Liver (tissue), 8 donors: ENCODE measurements at regions not wholly inside any gene's neighbourhood (a gene's known extent, or its start where the extent isn't known, plus 50 kb on each side); places are given as distances from the start of the nearest gene placed in this dataset.

ENCODE experiments used
- DNase-seq: peaks from one replicate; pipeline ENCODE4 v3.0.0-alpha.2; 2017; ENCODE audit warnings: low spot score
- H3K27ac ChIP-seq, 2 donors: one replicate each; pipeline ENCODE4 v1.7.0; 2013; ENCODE audit warnings: inconsistent platforms in 2 of 2, low read length in 2 of 2, control low read depth in 1 of 2, low read depth in 1 of 2, mild to moderate bottlenecking in 1 of 2
- H3K27me3 ChIP-seq, 4 donors: one replicate each; pipeline versions ENCODE4 v1.6.1 to v1.7.0; 2013; ENCODE audit warnings: low read length in 3 of 4, inconsistent platforms in 1 of 4, mild to moderate bottlenecking in 1 of 4, moderate library complexity in 1 of 4; ENCODE audit not compliant: control insufficient read depth in 4 of 4, insufficient read depth in 4 of 4
- H3K36me3 ChIP-seq, 4 donors: one replicate each; pipeline versions ENCODE4 v1.6.1 to v1.7.0; 2013; ENCODE audit warnings: low read length in 3 of 4, mild to moderate bottlenecking in 3 of 4, low read depth in 1 of 4, moderate library complexity in 1 of 4; ENCODE audit not compliant: control insufficient read depth in 4 of 4, insufficient read depth in 3 of 4
- H3K4me1 ChIP-seq, 4 donors: one replicate each; pipeline versions ENCODE4 v1.6.1 to v1.7.0; 2013; ENCODE audit warnings: low read length in 3 of 4, mild to moderate bottlenecking in 3 of 4, moderate library complexity in 1 of 4; ENCODE audit not compliant: control insufficient read depth in 4 of 4, insufficient read depth in 4 of 4
- H3K4me3 ChIP-seq, 3 donors: one replicate each; pipeline versions ENCODE4 v1.6.1 to v1.7.0; 2013; ENCODE audit warnings: low read length in 3 of 3, control low read depth in 1 of 3, low read depth in 1 of 3, mild to moderate bottlenecking in 1 of 3
- H3K9ac ChIP-seq, 2 donors: one replicate each; pipeline ENCODE4 v1.7.0; 2013; ENCODE audit warnings: low read length in 2 of 2, mild to moderate bottlenecking in 2 of 2, moderate library complexity in 2 of 2, control low read depth in 1 of 2, low read depth in 1 of 2
- H3K9me3 ChIP-seq, 4 donors: one replicate each; pipeline versions ENCODE4 v1.6.1 to v1.7.0; 2013; ENCODE audit warnings: low read length in 3 of 4; ENCODE audit not compliant: control insufficient read depth in 4 of 4
- ATF3 ChIP-seq: IDR thresholded peaks from 2 replicates; pipeline ENCODE4 v1.6.1; 2016; ENCODE audit warnings: antibody characterized with exemption
- CTCF ChIP-seq: fragments of 150-350 bp; IDR thresholded peaks from 2 replicates; pipeline ENCODE4 v1.5.1; 2017; ENCODE audit warnings: improper control_type of control experiment, low read depth, low read length; ENCODE audit not compliant: missing input control
- EGR1 ChIP-seq, 2 donors: IDR thresholded peaks; 2 replicates each; pipeline ENCODE4 v1.6.1; 2016 to 2018; ENCODE audit warnings: antibody characterized with exemption in 2 of 2, low read depth in 2 of 2
- FOXA1 ChIP-seq: IDR thresholded peaks from 2 replicates; pipeline ENCODE4 v1.6.1; 2016; ENCODE audit warnings: antibody characterized with exemption
- FOXA2 ChIP-seq: IDR thresholded peaks from 2 replicates; pipeline ENCODE4 v1.6.1; 2016; ENCODE audit warnings: antibody characterized with exemption
- GABPA ChIP-seq, 2 donors: IDR thresholded peaks in 1 of 2; conservative IDR thresholded peaks in 1 of 2; 2 replicates each; pipeline ENCODE4 v1.6.1; 2016; ENCODE audit warnings: antibody characterized with exemption in 2 of 2, mild to moderate bottlenecking in 1 of 2, moderate library complexity in 1 of 2
- HNF4A ChIP-seq, 2 donors: conservative IDR thresholded peaks; 2 replicates each; pipeline ENCODE4 v1.6.1; 2016; ENCODE audit warnings: antibody characterized with exemption in 2 of 2, mild to moderate bottlenecking in 2 of 2
- HNF4G ChIP-seq: IDR thresholded peaks from 2 replicates; pipeline ENCODE4 v1.6.1; 2016; ENCODE audit warnings: antibody characterized with exemption
- JUND ChIP-seq, 2 donors: IDR thresholded peaks; 2 replicates each; pipeline ENCODE4 v1.6.1; 2016; ENCODE audit warnings: antibody characterized with exemption in 2 of 2
- MAX ChIP-seq: IDR thresholded peaks from 2 replicates; pipeline ENCODE4 v1.6.1; 2016; ENCODE audit warnings: antibody characterized with exemption
- NR2F2 ChIP-seq: IDR thresholded peaks from 2 replicates; pipeline ENCODE4 v1.6.1; 2016; ENCODE audit warnings: antibody characterized with exemption
- RAD21 ChIP-seq, 2 donors: IDR thresholded peaks; 2 replicates each; pipeline ENCODE4 v1.6.1; 2016; ENCODE audit warnings: antibody characterized with exemption in 2 of 2, mild to moderate bottlenecking in 2 of 2
- REST ChIP-seq: IDR thresholded peaks from 2 replicates; pipeline ENCODE4 v1.6.1; 2016; ENCODE audit warnings: antibody characterized with exemption, mild to moderate bottlenecking
- RXRA ChIP-seq, 2 donors: IDR thresholded peaks; 2 replicates each; pipeline ENCODE4 v1.6.1; 2017 to 2018; ENCODE audit warnings: antibody characterized with exemption in 2 of 2, mild to moderate bottlenecking in 1 of 2
- SP1 ChIP-seq: IDR thresholded peaks from 2 replicates; pipeline ENCODE4 v1.6.1; 2018; ENCODE audit warnings: antibody characterized with exemption, mild to moderate bottlenecking
- TAF1 ChIP-seq: conservative IDR thresholded peaks from 2 replicates; pipeline ENCODE4 v1.6.1; 2016; ENCODE audit warnings: antibody characterized with exemption, mild to moderate bottlenecking
- YY1 ChIP-seq: IDR thresholded peaks from 2 replicates; pipeline ENCODE4 v1.6.1; 2016; ENCODE audit warnings: antibody characterized with exemption, mild to moderate bottlenecking
- ZBTB33 ChIP-seq: IDR thresholded peaks from 2 replicates; pipeline ENCODE4 v1.6.1; 2016; ENCODE audit warnings: antibody characterized with exemption
- WGBS: extraction: QIAGEN DNeasy Blood & Tissue Kit; methylation state at CpG from one replicate; pipeline ENCODE4 v1.1.7; 2013; 5-methylcytosine and 5-hydroxymethylcytosine counted together
- donor health status: healthy.
- donor health status: healthy.
- donor health status: healthy.
- donor health status: healthy.
- donor health status: healthy.

- no peak for DNase-seq
- no peaks in the 10 kb centered on the region for H3K9me3 ChIP-seq
- H3K27ac ChIP-seq: no peak overlapping the region
- no peaks in the 10 kb centered on the region for H3K27me3 ChIP-seq
- TF ChIP-seq GABPA (IDR thresholded peaks at IDR 0.05 in 1 of 2, conservative IDR thresholded peaks at IDR 0.05 in 1 of 2) (no peak), FOXA1 (no peak), RXRA (IDR thresholded peaks at IDR 0.05) (no peak), CTCF (no peak), NR2F2 (no peak), HNF4A (conservative IDR thresholded peaks at IDR 0.05) (no peak), ATF3 (no peak), RAD21 (IDR thresholded peaks at IDR 0.05) (no peak), MAX (no peak), TAF1 (no peak), ZBTB33 (no peak), JUND (IDR thresholded peaks at IDR 0.05) (no peak), EGR1 (IDR thresholded peaks at IDR 0.05; ENCODE audit: low read depth in 2 of 2) (no peak), FOXA2 (no peak), YY1 (no peak), REST (no peak)
- H3K4me3 ChIP-seq: no peak overlapping the region
- no peaks in the 10 kb centered on the region for H3K4me1 ChIP-seq
- no peak overlapping the region for H3K9ac ChIP-seq
- WGBS: 91% methylated on average over 14 of the region's 14 CpGs
- no peaks in the 10 kb centered on the region for H3K36me3 ChIP-seq
Observed at GRCh38 chr4:64174247-64174882, 234.9 kb downstream of the TECRL start.

- no peaks in the 10 kb centered on the region for H3K9me3 ChIP-seq
- no peak overlapping the region for H3K4me3 ChIP-seq
- WGBS: 52% methylated on average over 3 of the region's 3 CpGs
- H3K4me1 ChIP-seq: no peaks in the 10 kb centered on the region
- no peak overlapping the region for H3K27ac ChIP-seq
- H3K9ac ChIP-seq: no peak overlapping the region
- no peak for DNase-seq
- no peaks in the 10 kb centered on the region for H3K36me3 ChIP-seq
- H3K27me3 ChIP-seq: no peaks in the 10 kb centered on the region
- TF ChIP-seq HNF4G: no peak
- TF ChIP-seq JUND (IDR thresholded peaks at IDR 0.05): no peak
- no peak for TF ChIP-seq FOXA2
- no peak for TF ChIP-seq RXRA (IDR thresholded peaks at IDR 0.05)
- no peak for TF ChIP-seq TAF1
- TF ChIP-seq RAD21 (IDR thresholded peaks at IDR 0.05): no peak
- no peak for TF ChIP-seq ATF3
- no peak for TF ChIP-seq NR2F2
- TF ChIP-seq GABPA (IDR thresholded peaks at IDR 0.05 in 1 of 2, conservative IDR thresholded peaks at IDR 0.05 in 1 of 2): no peak
- no peak for TF ChIP-seq MAX
- TF ChIP-seq YY1: no peak
- TF ChIP-seq REST: no peak
- TF ChIP-seq SP1: no peak
- TF ChIP-seq HNF4A (conservative IDR thresholded peaks at IDR 0.05): no peak
Observed at GRCh38 chr4:64166365-64166764, 242.9 kb downstream of the TECRL start.
